CD4-positive, alpha-beta T cell (primary cell): ENCODE measurements at regions not wholly inside any gene's neighbourhood (a gene's known extent, or its start where the extent isn't known, plus 50 kb on each side); places are given as distances from the start of the nearest gene placed in this dataset.

Experiments used
- ATAC-seq: fragments of 200-7000 bp; cut with Tn5 transposase; one replicate; pipeline ENCODE4 v1.10.0; 2022; ENCODE audit warnings: mild to moderate bottlenecking; ENCODE audit not compliant: poor library complexity
- CTCF ChIA-PET: fragments of 350-600 bp; sonication (Branson Sonifier 250); formaldehyde crosslinking; loops from one replicate; lab custom pipeline; 2021; ENCODE audit warnings: antibody characterized with exemption, inconsistent platforms; lab: Charles Lee
- POLR2A ChIA-PET: fragments of 350-600 bp; sonication (Branson Sonifier 250); formaldehyde crosslinking; loops from one replicate; lab custom pipeline; 2021; ENCODE audit warnings: antibody characterized with exemption, inconsistent platforms; lab: Charles Lee
- DNase-seq, 14 experiments: peaks; one replicate each; pipeline ENCODE4 v3.0.0-alpha.2; 2013 to 2020; ENCODE audit warnings: mixed read lengths in 2 of 14
- H3K27ac ChIP-seq, 2 donors: one replicate each; pipeline versions ENCODE4 v1.5.1 to v1.7.0; 2013; ENCODE audit warnings: low read length in 2 of 2, low read depth in 1 of 2, mild to moderate bottlenecking in 1 of 2
- H3K27me3 ChIP-seq, 2 experiments: 1 replicate in 1 of 2; 2 replicates in 1 of 2; pipeline versions ENCODE4 v1.6.1 to v1.7.0; 2013; ENCODE audit warnings: low read length in 2 of 2, control low read depth in 1 of 2, mild to moderate bottlenecking in 1 of 2, moderate library complexity in 1 of 2; ENCODE audit not compliant: insufficient read depth in 2 of 2, control insufficient read depth in 1 of 2
- H3K36me3 ChIP-seq: one replicate; pipeline ENCODE4 v1.6.1; 2013; ENCODE audit warnings: low read length, control low read depth; ENCODE audit not compliant: insufficient read depth
- H3K4me1 ChIP-seq: one replicate; pipeline ENCODE4 v1.6.1; 2013; ENCODE audit warnings: low read length, control low read depth; ENCODE audit not compliant: insufficient read depth
- H3K4me3 ChIP-seq: one replicate; pipeline ENCODE4 v1.5.1; 2013; ENCODE audit warnings: mild to moderate bottlenecking, low read length, moderate library complexity
- H3K9me3 ChIP-seq, 2 experiments: 1 replicate in 1 of 2; 2 replicates in 1 of 2; pipeline versions ENCODE4 v1.6.1 to v1.7.0; 2013; ENCODE audit warnings: low read length in 2 of 2, mild to moderate bottlenecking in 2 of 2, control low read depth in 1 of 2, moderate library complexity in 1 of 2; ENCODE audit not compliant: control insufficient read depth in 1 of 2, insufficient read depth in 1 of 2
- H3K27ac Mint-ChIP-seq: one replicate; pipeline ENCODE4 v1.8.0; 2020; ENCODE audit warnings: mixed read lengths
- H3K27me3 Mint-ChIP-seq: one replicate; pipeline ENCODE4 v1.8.0; 2021; ENCODE audit warnings: mixed read lengths
- H3K36me3 Mint-ChIP-seq: one replicate; pipeline ENCODE4 v1.8.0; 2021; ENCODE audit warnings: low read depth, mixed read lengths
- H3K4me1 Mint-ChIP-seq: one replicate; pipeline ENCODE4 v1.8.0; 2021; ENCODE audit warnings: low read depth, mixed read lengths
- H3K4me3 Mint-ChIP-seq: one replicate; pipeline ENCODE4 v1.8.0; 2020; ENCODE audit warnings: mild to moderate bottlenecking, mixed read lengths
- H3K9me3 Mint-ChIP-seq: one replicate; pipeline ENCODE4 v1.8.0; 2020; ENCODE audit warnings: mixed read lengths
- CTCF ChIP-seq: fragments of 200-600 bp; IDR thresholded peaks from one replicate; pipeline ENCODE4 v1.8.0; 2022; ENCODE audit warnings: antibody characterized with exemption, mild to moderate bottlenecking
- intact Hi-C, 2 experiments: fragments of 100-400 bp; cut with DNase I in 1 of 2; cut with micrococcal nuclease in 1 of 2; formaldehyde crosslinking; loops; one replicate each; pipeline versions ENCODE4 v1.15.1 to v1.9.0; 2023 to 2025; cut with DNase I, micrococcal nuclease

- POLR2A ChIA-PET, result interaction anchor here (2.7 kb wide), 1 partner anchor 13 kb away, joined by 8 read pairs; no protein-coding TSS in a partner anchor
- H3K27ac ChIP-seq, result no peak overlapping the region
- peaks cover 5% of the 10 kb centered on the region for H3K4me1 ChIP-seq
- no peak for TF ChIP-seq CTCF
- ATAC-seq (peak; percentile 52), DNase-seq (no peak)
- Mint-ChIP-seq H3K27me3 (no peaks in the 10 kb centered on the region), H3K9me3 (no peaks in the 10 kb centered on the region), H3K4me1 (peaks cover 22% of the 10 kb centered on the region), H3K36me3 (no peaks in the 10 kb centered on the region), H3K4me3 (no peak overlapping the region), H3K27ac (no peak overlapping the region)
- intact Hi-C loops, result no loop called here
- H3K4me3 ChIP-seq, result no peak overlapping the region
- H3K9me3 ChIP-seq, result no peaks in the 10 kb centered on the region
- H3K36me3 ChIP-seq, result no peaks in the 10 kb centered on the region
- CTCF ChIA-PET, result no interaction called here
- no peaks in the 10 kb centered on the region for H3K27me3 ChIP-seq
Observed at GRCh38 chr3:59411186-59411585, 361.4 kb upstream of the CFAP20DC start.

- no peaks in the 10 kb centered on the region for H3K9me3 Mint-ChIP-seq
- H3K4me3 Mint-ChIP-seq, result no peak overlapping the region
- TF ChIP-seq CTCF, result no peak
- DNase-seq, result no peak
- Histone ChIP-seq H3K9me3 (no peaks in the 10 kb centered on the region), H3K4me1 (peaks cover 5% of the 10 kb centered on the region), H3K27me3 (no peaks in the 10 kb centered on the region), H3K36me3 (no peaks in the 10 kb centered on the region), H3K27ac (no peak overlapping the region), H3K4me3 (no peak overlapping the region)
- ChIA-PET CTCF (no interaction called here), POLR2A (no interaction called here)
- no peaks in the 10 kb centered on the region for H3K27me3 Mint-ChIP-seq
- H3K36me3 Mint-ChIP-seq, result no peaks in the 10 kb centered on the region
- no peak overlapping the region for H3K27ac Mint-ChIP-seq
- ATAC-seq, result no peak
- H3K4me1 Mint-ChIP-seq, result peaks cover 28% of the 10 kb centered on the region
- intact Hi-C loops, result no loop called here
Observed at GRCh38 chr3:59408047-59408624, 358.3 kb upstream of the CFAP20DC start.

- no peak overlapping the region for H3K4me3 Mint-ChIP-seq
- no peaks in the 10 kb centered on the region for H3K36me3 Mint-ChIP-seq
- no peaks in the 10 kb centered on the region for H3K27me3 Mint-ChIP-seq
- no peaks in the 10 kb centered on the region for H3K36me3 ChIP-seq
- ATAC-seq, result no peak
- no peak for TF ChIP-seq CTCF
- no peak for DNase-seq
- no peak overlapping the region for H3K27ac ChIP-seq
- ChIA-PET POLR2A (no interaction called here), CTCF (no interaction called here)
- no peaks in the 10 kb centered on the region for H3K27me3 ChIP-seq
- H3K4me1 ChIP-seq, result peaks cover 5% of the 10 kb centered on the region
- H3K9me3 ChIP-seq, result no peaks in the 10 kb centered on the region
- H3K4me3 ChIP-seq, result no peak overlapping the region
- no peaks in the 10 kb centered on the region for H3K9me3 Mint-ChIP-seq
- intact Hi-C loops, result no loop called here
- H3K4me1 Mint-ChIP-seq, result peaks cover 28% of the 10 kb centered on the region
- H3K27ac Mint-ChIP-seq, result no peak overlapping the region
Observed at GRCh38 chr3:59407425-59407824, 357.6 kb upstream of the CFAP20DC start.
